Activated B cell treated with CpG ODN at 0.5 μM for 24 hours (primary cell): ENCODE measurements at regions not wholly inside any gene's neighbourhood (a gene's known extent, or its start where the extent isn't known, plus 50 kb on each side); places are given as distances from the start of the nearest gene placed in this dataset.

Experiments used
- ATAC-seq: fragments of 200-7000 bp; cut with Tn5 transposase; one replicate; pipeline ENCODE4 v1.10.0; 2021; ENCODE audit warnings: low read depth, mild to moderate bottlenecking, moderate library complexity
- CTCF ChIA-PET: fragments of 350-600 bp; sonication (Branson Sonifier 250); formaldehyde crosslinking; loops from one replicate; lab custom pipeline; 2021; ENCODE audit warnings: antibody characterized with exemption; lab: Charles Lee
- POLR2A ChIA-PET: fragments of 350-600 bp; sonication (Branson Sonifier 250); formaldehyde crosslinking; loops from one replicate; lab custom pipeline; 2021; ENCODE audit warnings: antibody characterized with exemption; lab: Charles Lee
- DNase-seq: peaks from one replicate; pipeline ENCODE4 v3.0.0; 2022
- H3K27ac Mint-ChIP-seq: one replicate; pipeline ENCODE4 v1.8.0; 2020; ENCODE audit warnings: mixed read lengths
- H3K27me3 Mint-ChIP-seq: one replicate; pipeline ENCODE4 v1.8.0; 2021; ENCODE audit warnings: mixed read lengths
- H3K36me3 Mint-ChIP-seq: one replicate; pipeline ENCODE4 v1.8.0; 2021; ENCODE audit warnings: low read depth, mixed read lengths
- H3K4me1 Mint-ChIP-seq: one replicate; pipeline ENCODE4 v1.8.0; 2021; ENCODE audit warnings: mixed read lengths
- H3K4me3 Mint-ChIP-seq: one replicate; pipeline ENCODE4 v1.8.0; 2020; ENCODE audit warnings: mild to moderate bottlenecking, mixed read lengths
- H3K9me3 Mint-ChIP-seq: one replicate; pipeline ENCODE4 v1.8.0; 2020; ENCODE audit warnings: mixed read lengths
- CTCF ChIP-seq: fragments of 200-600 bp; IDR thresholded peaks from one replicate; pipeline ENCODE4 v1.8.0; 2022; ENCODE audit warnings: antibody characterized with exemption, mild to moderate bottlenecking
- intact Hi-C: fragments of 100-400 bp; cut with micrococcal nuclease; formaldehyde crosslinking; loops from one replicate; pipeline ENCODE4 v1.15.1; 2024

GRCh38 chr13:95352486-95352885 is 51.2 kb upstream of the ABCC4 start:
- TF ChIP-seq CTCF, result no peak
- ChIA-PET POLR2A (no interaction called here), CTCF (no interaction called here)
- no peaks in the 10 kb centered on the region for H3K4me1 Mint-ChIP-seq
- no peaks in the 10 kb centered on the region for H3K36me3 Mint-ChIP-seq
- H3K4me3 Mint-ChIP-seq, result no peak overlapping the region
- intact Hi-C loops, result no loop called here
- no peaks in the 10 kb centered on the region for H3K9me3 Mint-ChIP-seq
- peaks cover 3% of the 10 kb centered on the region for H3K27me3 Mint-ChIP-seq
- ATAC-seq (no peak), DNase-seq (no peak)
- H3K27ac Mint-ChIP-seq, result no peak overlapping the region

- no peak for DNase-seq
- Mint-ChIP-seq H3K27ac (no peak overlapping the region), H3K9me3 (no peaks in the 10 kb centered on the region), H3K4me1 (no peaks in the 10 kb centered on the region), H3K36me3 (no peaks in the 10 kb centered on the region), H3K27me3 (peaks cover 6% of the 10 kb centered on the region), H3K4me3 (no peak overlapping the region)
- ATAC-seq, result no peak
- ChIA-PET POLR2A (no interaction called here), CTCF (no interaction called here)
- intact Hi-C loops, result no loop called here
- TF ChIP-seq CTCF, result no peak
These were observed 52.9 kb upstream of the ABCC4 start for GRCh38 chr13:95354156-95354555.

- no peaks in the 10 kb centered on the region for H3K4me1 Mint-ChIP-seq
- H3K27ac Mint-ChIP-seq, result no peak overlapping the region
- no peak overlapping the region for H3K4me3 Mint-ChIP-seq
- ChIA-PET CTCF (no interaction called here), POLR2A (no interaction called here)
- no peak for TF ChIP-seq CTCF
- DNase-seq, result no peak
- H3K36me3 Mint-ChIP-seq, result no peaks in the 10 kb centered on the region
- intact Hi-C loops, result no loop called here
- no peaks in the 10 kb centered on the region for H3K9me3 Mint-ChIP-seq
- ATAC-seq, result no peak
- H3K27me3 Mint-ChIP-seq, result peaks cover 3% of the 10 kb centered on the region
These were observed 53.6 kb upstream of the ABCC4 start for GRCh38 chr13:95354680-95355487.

- Mint-ChIP-seq H3K36me3 (no peaks in the 10 kb centered on the region), H3K4me3 (no peak overlapping the region), H3K4me1 (no peaks in the 10 kb centered on the region), H3K27ac (no peak overlapping the region), H3K27me3 (peaks cover 3% of the 10 kb centered on the region), H3K9me3 (no peaks in the 10 kb centered on the region)
- CTCF ChIA-PET, result no interaction called here
- TF ChIP-seq CTCF, result no peak
- DNase-seq (no peak), ATAC-seq (no peak)
- intact Hi-C loops, result no loop called here
- POLR2A ChIA-PET, result no interaction called here
These were observed 54.2 kb upstream of the ABCC4 start for GRCh38 chr13:95355494-95355893.

- no peaks in the 10 kb centered on the region for H3K36me3 Mint-ChIP-seq
- ChIA-PET CTCF (no interaction called here), POLR2A (no interaction called here)
- DNase-seq (no peak), ATAC-seq (no peak)
- no peak for TF ChIP-seq CTCF
- H3K27me3 Mint-ChIP-seq, result peaks cover 5% of the 10 kb centered on the region
- H3K4me3 Mint-ChIP-seq, result no peak overlapping the region
- H3K9me3 Mint-ChIP-seq, result no peaks in the 10 kb centered on the region
- no peak overlapping the region for H3K27ac Mint-ChIP-seq
- intact Hi-C loops, result no loop called here
- no peaks in the 10 kb centered on the region for H3K4me1 Mint-ChIP-seq
These were observed 55.7 kb upstream of the ABCC4 start for GRCh38 chr13:95356916-95357315.
